HG03159 (cell line): ENCODE measurements at regions not wholly inside any gene's neighbourhood (a gene's known extent, or its start where the extent isn't known, plus 50 kb on each side); places are given as distances from the start of the nearest gene placed in this dataset.

Experiments
- ATAC-seq: cut with Tn5 transposase; IDR thresholded peaks from one replicate; pipeline ENCODE4 v1.9.1; 2021; ENCODE audit warnings: mild to moderate bottlenecking, moderate library complexity; ENCODE audit not compliant: unreplicated experiment

GRCh38 chr20:18992418-18992817 lies 178.8 kb downstream of the SCP2D1 start:
- ATAC-seq, result no peak

GRCh38 chr20:18995455-18995854 lies 181.9 kb downstream of the SCP2D1 start:
- ATAC-seq, result no peak

GRCh38 chr20:18999086-18999485 lies 185.5 kb downstream of the SCP2D1 start:
- ATAC-seq, result no peak

GRCh38 chr20:19000078-19000477 lies 186.5 kb downstream of the SCP2D1 start:
- no peak for ATAC-seq

GRCh38 chr20:19001177-19001576 lies 187.6 kb downstream of the SCP2D1 start:
- ATAC-seq, result no peak

GRCh38 chr20:19003366-19004336 lies 190.1 kb downstream of the SCP2D1 start:
- ATAC-seq, result no peak

- no peak for ATAC-seq
These were observed 191.4 kb downstream of the SCP2D1 start for GRCh38 chr20:19004975-19005374.

- no peak for ATAC-seq
These were observed 194.9 kb downstream of the SCP2D1 start for GRCh38 chr20:19008497-19008896.

GRCh38 chr20:19009081-19009688 lies 195.6 kb downstream of the SCP2D1 start:
- no peak for ATAC-seq

GRCh38 chr20:19012676-19013075 lies 199.1 kb downstream of the SCP2D1 start:
- ATAC-seq, result no peak

GRCh38 chr20:19013907-19014306 lies 198.5 kb upstream of the SLC24A3 start:
- ATAC-seq, result no peak

GRCh38 chr20:19015351-19016139 lies 196.9 kb upstream of the SLC24A3 start:
- no peak for ATAC-seq

GRCh38 chr20:19016140-19016497 lies 196.3 kb upstream of the SLC24A3 start:
- ATAC-seq, result no peak

GRCh38 chr20:19017104-19017690 lies 195.2 kb upstream of the SLC24A3 start:
- ATAC-seq, result no peak

GRCh38 chr20:19018881-19019280 lies 193.6 kb upstream of the SLC24A3 start:
- no peak for ATAC-seq

GRCh38 chr20:19019734-19020364 lies 192.6 kb upstream of the SLC24A3 start:
- ATAC-seq, result no peak

- no peak for ATAC-seq
These were observed 190.9 kb upstream of the SLC24A3 start for GRCh38 chr20:19021406-19022117.

- no peak for ATAC-seq
These were observed 190.3 kb upstream of the SLC24A3 start for GRCh38 chr20:19022118-19022575.

GRCh38 chr20:19022791-19023448 lies 189.5 kb upstream of the SLC24A3 start:
- ATAC-seq, result no peak
